ES-I3 (cell line): ENCODE measurements at regions not wholly inside any gene's neighbourhood (a gene's known extent, or its start where the extent isn't known, plus 50 kb on each side); places are given as distances from the start of the nearest gene placed in this dataset.

Experiments
- H3K36me3 ChIP-seq: 2 replicates; pipeline ENCODE4 v1.6.1; 2013; ENCODE audit warnings: mild to moderate bottlenecking, low read length, control low read depth, moderate library complexity; ENCODE audit not compliant: insufficient read depth
- H3K4me1 ChIP-seq: 2 replicates; pipeline ENCODE4 v1.6.1; 2013; ENCODE audit warnings: mild to moderate bottlenecking, control low read depth, low read length; ENCODE audit not compliant: insufficient read depth
- H3K9ac ChIP-seq: 2 replicates; pipeline ENCODE4 v1.6.1; 2013; ENCODE audit warnings: low read depth, mild to moderate bottlenecking, low read length, moderate library complexity
- H3K9me3 ChIP-seq: 2 replicates; pipeline ENCODE4 v1.6.1; 2013; ENCODE audit warnings: mild to moderate bottlenecking, low read length, moderate library complexity; ENCODE audit not compliant: control insufficient read depth, insufficient read depth

GRCh38 chr15:66844041-66844746 is 142.2 kb downstream of the SMAD6 start:
- Histone ChIP-seq H3K9ac (no peak overlapping the region), H3K4me1 (no peaks in the 10 kb centered on the region), H3K36me3 (no peaks in the 10 kb centered on the region), H3K9me3 (no peaks in the 10 kb centered on the region)

GRCh38 chr15:66844747-66845145 is 142.7 kb downstream of the SMAD6 start:
- no peak overlapping the region for H3K9ac ChIP-seq
- H3K4me1 ChIP-seq = no peaks in the 10 kb centered on the region
- H3K36me3 ChIP-seq = no peaks in the 10 kb centered on the region
- H3K9me3 ChIP-seq = no peaks in the 10 kb centered on the region

DNA sequence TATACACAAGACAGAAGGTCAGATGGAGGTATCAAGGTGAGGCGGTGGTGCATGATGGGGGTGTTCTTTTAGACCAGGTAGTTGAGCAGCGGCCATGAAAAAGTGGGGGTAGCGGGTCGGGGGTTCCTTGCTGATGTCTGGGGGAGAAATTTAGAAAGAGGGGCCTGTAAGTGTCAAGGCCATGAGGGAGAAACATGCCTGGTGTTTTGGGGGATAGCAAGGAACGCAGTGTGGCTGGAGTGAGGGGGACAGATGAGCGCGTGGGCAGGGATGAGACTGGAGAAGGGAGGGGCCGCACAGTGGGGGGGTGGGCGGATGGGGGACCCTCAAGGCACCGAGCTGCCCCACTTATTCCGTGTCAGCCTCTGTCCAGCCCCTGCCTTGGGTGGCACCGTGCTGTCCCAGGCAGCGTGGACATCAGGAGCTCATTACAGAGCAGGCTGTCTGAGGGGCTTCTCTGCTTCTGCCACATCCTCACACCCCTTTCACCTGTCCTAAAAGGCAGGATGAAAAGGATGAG is 143.3 kb downstream of the SMAD6 start:
- Histone ChIP-seq H3K9ac (no peak overlapping the region), H3K36me3 (no peaks in the 10 kb centered on the region), H3K4me1 (no peaks in the 10 kb centered on the region), H3K9me3 (no peaks in the 10 kb centered on the region)

- Histone ChIP-seq H3K9me3 (no peaks in the 10 kb centered on the region), H3K4me1 (no peaks in the 10 kb centered on the region), H3K9ac (no peak overlapping the region), H3K36me3 (no peaks in the 10 kb centered on the region)
Observed at GRCh38 chr15:66846031-66846430, 144.0 kb downstream of the SMAD6 start.

DNA sequence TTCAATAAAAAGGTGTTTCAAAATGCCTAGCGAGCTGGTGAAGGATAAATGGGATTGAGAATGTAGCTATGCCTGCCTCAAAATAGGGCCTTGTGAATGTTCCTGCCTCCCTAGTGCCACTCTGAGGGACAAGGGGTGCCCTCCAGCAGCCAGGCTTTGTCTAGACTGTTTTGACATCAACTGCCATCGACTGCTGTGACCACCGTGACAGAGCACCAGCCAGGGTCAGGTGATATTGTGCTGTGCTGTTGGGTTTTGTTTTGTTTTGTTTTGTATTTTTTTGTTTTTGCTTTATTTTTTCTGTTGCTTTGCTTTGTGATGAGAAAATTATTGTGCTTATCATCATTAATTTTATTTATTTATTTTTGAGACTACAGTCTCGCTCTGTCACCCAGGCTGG is 144.8 kb downstream of the SMAD6 start:
- Histone ChIP-seq H3K36me3 (no peaks in the 10 kb centered on the region), H3K4me1 (peaks cover 6% of the 10 kb centered on the region)

GRCh38 chr15:66847565-66847991 is 145.5 kb downstream of the SMAD6 start:
- Histone ChIP-seq H3K4me1 (peaks cover 11% of the 10 kb centered on the region), H3K9me3 (no peaks in the 10 kb centered on the region), H3K36me3 (no peaks in the 10 kb centered on the region), H3K9ac (no peak overlapping the region)

More for the DNA sequence above, 144.8 kb downstream of the SMAD6 start:
- no peaks in the 10 kb centered on the region for H3K9me3 ChIP-seq
- H3K9ac ChIP-seq = no peak overlapping the region

DNA sequence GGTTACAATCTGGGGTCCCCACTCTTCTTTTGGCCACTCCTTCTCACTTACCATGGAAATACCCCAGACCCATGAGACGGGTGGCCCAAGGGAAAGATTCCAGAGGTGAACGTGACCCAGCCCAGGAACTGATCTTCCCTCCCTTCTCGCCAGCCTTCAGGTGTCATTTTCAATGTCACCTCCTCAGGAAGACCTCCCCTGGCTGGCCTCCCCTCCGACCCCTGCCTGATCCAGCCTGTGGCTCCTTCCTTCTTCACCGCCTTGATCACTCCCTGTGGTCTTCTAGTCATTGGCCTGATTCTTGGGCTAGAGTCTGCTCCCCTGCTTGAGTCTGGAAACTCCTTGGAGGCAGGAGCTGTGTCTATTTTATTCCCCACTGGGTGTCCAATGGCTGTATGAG is 146.1 kb downstream of the SMAD6 start:
- no peak overlapping the region for H3K9ac ChIP-seq
- H3K9me3 ChIP-seq = no peaks in the 10 kb centered on the region
- no peaks in the 10 kb centered on the region for H3K36me3 ChIP-seq
- peaks cover 11% of the 10 kb centered on the region for H3K4me1 ChIP-seq

- H3K9ac ChIP-seq = no peak overlapping the region
- no peaks in the 10 kb centered on the region for H3K9me3 ChIP-seq
- H3K36me3 ChIP-seq = no peaks in the 10 kb centered on the region
- H3K4me1 ChIP-seq = peaks cover 11% of the 10 kb centered on the region
Observed at GRCh38 chr15:66848686-66849392, 146.8 kb downstream of the SMAD6 start.

DNA sequence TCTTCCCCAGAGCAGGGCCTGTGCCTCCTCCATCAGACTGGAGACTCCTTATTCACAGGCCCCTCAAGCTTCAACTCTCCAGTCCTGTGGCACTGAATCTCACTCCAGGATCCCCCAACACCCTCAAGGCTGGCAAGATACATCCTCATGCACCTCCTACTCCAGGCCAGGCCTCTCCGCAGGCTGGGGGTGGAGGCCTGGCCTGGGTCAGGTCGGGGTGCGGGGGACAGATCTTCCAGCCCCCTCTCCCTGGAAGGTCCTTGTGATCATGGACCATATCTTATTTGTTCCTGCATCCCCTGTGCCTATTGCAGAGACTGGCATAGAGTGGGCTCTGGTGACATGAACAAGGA is 147.3 kb downstream of the SMAD6 start:
- peaks cover 15% of the 10 kb centered on the region for H3K4me1 ChIP-seq
- H3K9ac ChIP-seq = no peak overlapping the region
- H3K36me3 ChIP-seq = no peaks in the 10 kb centered on the region
- no peaks in the 10 kb centered on the region for H3K9me3 ChIP-seq

GRCh38 chr15:66849746-66850077 is 147.7 kb downstream of the SMAD6 start:
- Histone ChIP-seq H3K36me3 (no peaks in the 10 kb centered on the region), H3K4me1 (peaks cover 16% of the 10 kb centered on the region), H3K9me3 (no peaks in the 10 kb centered on the region), H3K9ac (no peak overlapping the region)

- no peak overlapping the region for H3K9ac ChIP-seq
- peaks cover 16% of the 10 kb centered on the region for H3K4me1 ChIP-seq
- H3K9me3 ChIP-seq = no peaks in the 10 kb centered on the region
Observed at GRCh38 chr15:66850078-66850991, 148.3 kb downstream of the SMAD6 start.

GRCh38 chr15:66850996-66851310 is 148.9 kb downstream of the SMAD6 start:
- Histone ChIP-seq H3K9ac (no peak overlapping the region), H3K9me3 (no peaks in the 10 kb centered on the region), H3K4me1 (peaks cover 16% of the 10 kb centered on the region), H3K36me3 (no peaks in the 10 kb centered on the region)

More at GRCh38 chr15:66850078-66850991, 148.3 kb downstream of the SMAD6 start:
- H3K36me3 ChIP-seq = no peaks in the 10 kb centered on the region

- Histone ChIP-seq H3K9ac (peak overlapping the region; percentile 13; the same call in 1 of the 2 replicates), H3K9me3 (no peaks in the 10 kb centered on the region), H3K36me3 (no peaks in the 10 kb centered on the region), H3K4me1 (peaks cover 16% of the 10 kb centered on the region)
Observed at GRCh38 chr15:66851311-66852063, 149.5 kb downstream of the SMAD6 start.
